IPS-18a (cell line): ENCODE measurements at regions not wholly inside any gene's neighbourhood (a gene's known extent, or its start where the extent isn't known, plus 50 kb on each side); places are given as distances from the start of the nearest gene placed in this dataset.

ENCODE experiments used
- H3K27ac ChIP-seq: one replicate; pipeline ENCODE4 v1.5.1; 2013; ENCODE audit warnings: low read length
- H3K27me3 ChIP-seq: one replicate; pipeline ENCODE4 v1.6.1; 2013; ENCODE audit warnings: mild to moderate bottlenecking, low read length; ENCODE audit not compliant: control insufficient read depth, insufficient read depth
- H3K36me3 ChIP-seq: one replicate; pipeline ENCODE4 v1.6.1; 2013; ENCODE audit warnings: low read depth, low read length; ENCODE audit not compliant: control insufficient read depth
- H3K4me1 ChIP-seq: one replicate; pipeline ENCODE4 v1.6.1; 2013; ENCODE audit warnings: low read depth, low read length; ENCODE audit not compliant: control insufficient read depth
- H3K4me3 ChIP-seq: one replicate; pipeline ENCODE4 v1.5.1; 2013; ENCODE audit warnings: low read length
- H3K9ac ChIP-seq: one replicate; pipeline ENCODE4 v1.6.1; 2013; ENCODE audit warnings: mild to moderate bottlenecking, low read length, moderate library complexity
- H3K9me3 ChIP-seq: one replicate; pipeline ENCODE4 v1.6.1; 2013; ENCODE audit warnings: low read depth, low read length; ENCODE audit not compliant: control insufficient read depth

GRCh38 chr10:4191894-4192293, 406.9 kb upstream of the KLF6 start:
- Histone ChIP-seq H3K27me3 (no peaks in the 10 kb centered on the region), H3K36me3 (no peaks in the 10 kb centered on the region), H3K9me3 (no peaks in the 10 kb centered on the region), H3K4me1 (no peaks in the 10 kb centered on the region), H3K27ac (no peak overlapping the region), H3K4me3 (no peak overlapping the region), H3K9ac (no peak overlapping the region)

DNA sequence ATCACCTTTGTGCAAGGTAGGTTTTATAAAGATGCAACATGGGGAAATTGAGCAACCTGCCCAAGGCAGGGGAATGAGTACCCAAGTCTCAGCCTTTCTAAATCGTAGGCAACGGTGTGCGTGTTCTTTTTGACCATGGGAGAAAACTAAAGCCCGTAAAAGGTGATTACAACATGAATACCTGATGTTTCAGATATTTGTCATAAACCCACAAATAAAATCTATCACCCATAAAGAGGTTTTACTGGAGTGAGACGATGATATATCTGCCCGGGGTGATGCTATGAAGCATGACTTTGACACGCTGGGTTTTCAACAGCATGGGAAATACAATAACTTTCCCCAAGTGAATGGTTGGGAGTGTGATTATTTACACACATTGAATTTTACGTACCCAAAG, 406.3 kb upstream of the KLF6 start:
- Histone ChIP-seq H3K4me3 (no peak overlapping the region), H3K27ac (no peak overlapping the region), H3K9ac (no peak overlapping the region), H3K4me1 (no peaks in the 10 kb centered on the region), H3K36me3 (no peaks in the 10 kb centered on the region), H3K27me3 (no peaks in the 10 kb centered on the region), H3K9me3 (no peaks in the 10 kb centered on the region)

GRCh38 chr10:4190876-4191275, 405.9 kb upstream of the KLF6 start:
- H3K27ac ChIP-seq, result no peak overlapping the region

DNA sequence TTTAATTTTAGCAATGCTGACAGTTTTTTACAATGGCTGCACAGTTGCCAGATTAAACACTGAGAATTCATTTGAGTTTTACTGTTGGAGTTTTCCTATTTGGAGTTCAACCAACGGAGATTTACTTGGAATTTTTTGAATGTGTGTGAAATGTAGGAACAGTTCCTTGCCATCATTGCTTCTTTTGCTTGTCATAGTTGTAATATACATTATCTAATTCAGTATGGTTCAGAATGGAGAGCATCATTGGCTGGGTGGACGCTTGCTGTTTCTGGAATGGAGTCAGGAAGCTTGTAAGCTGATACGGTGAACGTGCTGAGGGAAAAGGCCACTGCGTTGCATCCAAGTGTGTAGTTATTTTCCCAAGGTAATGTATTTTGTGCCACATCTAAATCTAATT, 404.3 kb upstream of the KLF6 start:
- no peaks in the 10 kb centered on the region for H3K4me1 ChIP-seq
- H3K9me3 ChIP-seq, result no peaks in the 10 kb centered on the region
- H3K27ac ChIP-seq, result no peak overlapping the region
- no peak overlapping the region for H3K4me3 ChIP-seq
- no peaks in the 10 kb centered on the region for H3K36me3 ChIP-seq
- no peak overlapping the region for H3K9ac ChIP-seq
- H3K27me3 ChIP-seq, result no peaks in the 10 kb centered on the region

More at GRCh38 chr10:4190876-4191275, 405.9 kb upstream of the KLF6 start:
- Histone ChIP-seq H3K9me3 (no peaks in the 10 kb centered on the region), H3K4me1 (no peaks in the 10 kb centered on the region), H3K36me3 (no peaks in the 10 kb centered on the region), H3K27me3 (no peaks in the 10 kb centered on the region), H3K4me3 (no peak overlapping the region), H3K9ac (no peak overlapping the region)

- H3K27ac ChIP-seq, result no peak overlapping the region
- H3K36me3 ChIP-seq, result no peaks in the 10 kb centered on the region
- no peaks in the 10 kb centered on the region for H3K4me1 ChIP-seq
- H3K27me3 ChIP-seq, result no peaks in the 10 kb centered on the region
- H3K9ac ChIP-seq, result no peak overlapping the region
- no peaks in the 10 kb centered on the region for H3K9me3 ChIP-seq
- H3K4me3 ChIP-seq, result no peak overlapping the region
Measured at GRCh38 chr10:4188406-4188805, 403.4 kb upstream of the KLF6 start.

GRCh38 chr10:4186849-4187540, 402.0 kb upstream of the KLF6 start:
- Histone ChIP-seq H3K9me3 (no peaks in the 10 kb centered on the region), H3K36me3 (no peaks in the 10 kb centered on the region), H3K27ac (no peak overlapping the region), H3K4me3 (no peak overlapping the region), H3K4me1 (no peaks in the 10 kb centered on the region), H3K9ac (no peak overlapping the region), H3K27me3 (no peaks in the 10 kb centered on the region)

DNA sequence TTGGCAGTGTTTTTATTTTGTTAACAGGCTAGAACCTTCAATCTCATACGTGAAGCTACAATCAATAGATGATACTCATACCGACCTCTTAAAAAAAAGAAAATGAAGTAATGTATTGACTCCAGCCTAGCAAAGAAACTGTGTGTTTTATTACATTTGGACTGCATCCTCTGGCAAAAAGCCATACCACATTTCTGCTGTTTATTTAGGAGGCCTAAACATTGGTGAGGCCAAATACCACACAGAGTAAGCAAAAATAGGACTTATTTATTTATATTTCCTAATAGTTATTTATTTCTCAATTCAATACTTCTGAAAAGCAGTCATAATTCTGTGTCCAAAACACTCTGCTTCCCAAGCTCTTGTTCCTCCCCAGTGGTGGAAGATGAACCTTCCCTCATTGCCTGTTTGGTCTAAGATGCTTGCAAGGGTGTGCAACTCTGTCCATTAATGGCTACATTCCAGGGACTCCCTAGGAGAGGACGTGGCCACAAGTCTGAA, 398.8 kb upstream of the KLF6 start:
- Histone ChIP-seq H3K9me3 (no peaks in the 10 kb centered on the region), H3K27ac (no peak overlapping the region), H3K36me3 (no peaks in the 10 kb centered on the region), H3K9ac (no peak overlapping the region), H3K4me1 (no peaks in the 10 kb centered on the region), H3K4me3 (no peak overlapping the region), H3K27me3 (no peaks in the 10 kb centered on the region)

DNA sequence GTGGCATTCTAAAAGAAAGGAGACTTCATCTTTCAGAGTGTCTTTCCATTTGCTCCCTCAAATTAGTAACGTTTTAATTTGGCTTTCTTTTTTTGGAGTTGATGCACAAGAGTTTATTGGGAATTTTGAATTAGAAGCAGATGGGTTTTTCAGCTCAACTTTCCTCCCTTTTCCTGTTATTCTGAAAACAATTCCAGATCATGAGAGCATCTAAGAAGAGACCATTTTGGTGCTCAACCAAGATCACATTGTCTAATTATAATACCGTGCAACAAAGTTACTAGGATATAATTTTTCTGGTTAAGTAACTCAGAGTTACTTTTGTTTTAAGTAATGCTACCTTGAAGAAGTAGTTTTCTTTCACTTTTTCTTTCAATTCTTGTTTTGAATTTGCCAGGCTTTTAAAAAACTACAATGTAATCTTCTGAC, 396.6 kb upstream of the KLF6 start:
- Histone ChIP-seq H3K4me3 (no peak overlapping the region), H3K4me1 (no peaks in the 10 kb centered on the region), H3K9me3 (no peaks in the 10 kb centered on the region), H3K27ac (no peak overlapping the region), H3K9ac (no peak overlapping the region), H3K36me3 (no peaks in the 10 kb centered on the region), H3K27me3 (no peaks in the 10 kb centered on the region)

DNA sequence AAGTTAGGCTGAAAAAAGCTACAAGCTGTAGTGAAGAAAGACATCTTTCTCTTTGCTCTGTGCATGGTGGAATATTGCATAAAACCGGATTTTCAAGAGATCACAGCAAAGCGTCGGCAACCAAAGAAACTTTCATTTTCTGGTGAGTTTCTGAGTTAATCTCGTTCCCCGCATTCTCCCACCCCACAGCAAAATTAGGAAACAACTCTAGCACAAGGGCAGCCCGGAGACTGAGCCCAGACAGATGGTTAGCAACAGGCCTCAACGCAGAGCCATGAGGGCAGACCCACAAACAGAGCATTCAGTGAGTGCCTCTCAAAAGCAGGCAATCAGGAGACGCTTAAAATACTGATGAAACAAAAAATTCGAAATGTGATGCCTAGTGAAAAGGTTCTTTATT, 396.1 kb upstream of the KLF6 start:
- no peak overlapping the region for H3K9ac ChIP-seq
- no peaks in the 10 kb centered on the region for H3K9me3 ChIP-seq
- no peaks in the 10 kb centered on the region for H3K27me3 ChIP-seq
- H3K4me1 ChIP-seq, result no peaks in the 10 kb centered on the region
- no peaks in the 10 kb centered on the region for H3K36me3 ChIP-seq
- H3K4me3 ChIP-seq, result no peak overlapping the region
- no peak overlapping the region for H3K27ac ChIP-seq

DNA sequence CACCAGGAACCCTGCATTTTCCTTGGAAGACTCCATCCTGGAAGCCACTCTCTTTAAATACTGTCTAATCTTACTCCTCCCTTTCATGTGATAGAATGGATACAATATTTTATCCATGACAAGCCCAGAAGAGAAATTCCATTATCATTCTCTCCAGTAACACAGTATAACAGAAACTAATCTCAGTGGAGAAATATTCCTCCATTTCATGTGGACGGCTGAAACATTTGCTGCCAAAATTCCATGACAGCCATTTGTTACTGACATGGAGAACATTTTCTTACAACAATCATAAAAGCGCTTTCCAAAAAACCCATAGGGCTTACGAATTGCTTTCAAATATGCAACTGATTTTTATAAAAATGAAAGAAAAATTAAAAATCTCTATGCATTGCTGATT, 392.8 kb upstream of the KLF6 start:
- Histone ChIP-seq H3K36me3 (no peaks in the 10 kb centered on the region), H3K9ac (no peak overlapping the region), H3K9me3 (no peaks in the 10 kb centered on the region), H3K4me1 (no peaks in the 10 kb centered on the region), H3K27ac (no peak overlapping the region), H3K4me3 (no peak overlapping the region), H3K27me3 (no peaks in the 10 kb centered on the region)

- H3K27me3 ChIP-seq, result no peaks in the 10 kb centered on the region
- no peak overlapping the region for H3K9ac ChIP-seq
- no peaks in the 10 kb centered on the region for H3K4me1 ChIP-seq
- H3K9me3 ChIP-seq, result no peaks in the 10 kb centered on the region
- no peak overlapping the region for H3K27ac ChIP-seq
- H3K4me3 ChIP-seq, result no peak overlapping the region
- H3K36me3 ChIP-seq, result no peaks in the 10 kb centered on the region
Measured at GRCh38 chr10:4176500-4177281, 391.7 kb upstream of the KLF6 start.

- Histone ChIP-seq H3K4me3 (no peak overlapping the region), H3K36me3 (no peaks in the 10 kb centered on the region), H3K9me3 (no peaks in the 10 kb centered on the region), H3K27me3 (no peaks in the 10 kb centered on the region), H3K9ac (no peak overlapping the region), H3K27ac (no peak overlapping the region), H3K4me1 (no peaks in the 10 kb centered on the region)
Measured at GRCh38 chr10:4174197-4174596, 389.2 kb upstream of the KLF6 start.
